GM19395 (cell line): ENCODE measurements at regions not wholly inside any gene's neighbourhood (a gene's known extent, or its start where the extent isn't known, plus 50 kb on each side); places are given as distances from the start of the nearest gene placed in this dataset.

Source experiments
- ATAC-seq: cut with Tn5 transposase; IDR thresholded peaks from one replicate; pipeline ENCODE4 v1.9.1; 2021; ENCODE audit warnings: mild to moderate bottlenecking, moderate library complexity; ENCODE audit not compliant: unreplicated experiment

DNA sequence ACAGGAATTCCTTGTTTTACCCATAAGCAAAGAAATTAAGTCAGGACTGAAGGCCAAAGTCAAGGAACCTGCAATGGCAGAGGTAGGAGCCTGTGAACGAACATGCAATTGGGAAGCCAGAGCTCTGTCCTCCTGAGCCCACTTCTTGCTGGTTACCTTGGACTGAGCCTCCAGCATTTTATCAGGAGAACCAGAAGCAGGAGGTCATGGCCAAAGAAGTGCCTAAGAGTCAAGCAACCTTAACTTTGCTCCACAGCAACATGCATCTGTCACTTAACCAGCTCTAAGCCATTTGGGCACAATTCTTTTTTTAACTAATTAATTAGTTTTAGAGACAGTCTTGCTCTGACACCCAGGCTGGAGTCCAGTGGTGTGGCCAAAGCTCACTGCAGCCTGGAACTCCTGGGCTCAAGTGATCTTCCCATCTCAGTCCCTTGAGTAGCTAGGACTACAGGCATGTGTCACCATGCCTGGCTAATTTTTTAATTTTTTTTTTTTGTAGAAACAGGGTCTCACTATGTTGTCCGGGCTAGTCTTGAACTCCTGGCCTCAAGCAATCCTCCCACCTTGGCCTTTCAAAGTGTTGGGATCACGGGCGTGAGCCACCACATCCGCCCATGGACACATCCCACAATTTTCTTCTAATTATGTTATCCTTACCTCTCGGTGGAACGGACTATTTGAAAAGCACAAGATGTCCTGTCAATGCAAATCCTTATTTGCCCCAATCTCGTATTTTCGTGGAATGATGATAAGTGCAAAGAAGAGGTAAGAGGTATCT, 334.2 kb downstream of the CD83 start:
- no peak for ATAC-seq

- ATAC-seq, result peak; percentile 83
Measured at GRCh38 chr6:14452567-14453527, 335.3 kb downstream of the CD83 start.

- ATAC-seq, result no peak
Measured at GRCh38 chr6:14453712-14454472, 336.3 kb downstream of the CD83 start.

- no peak for ATAC-seq
Measured at GRCh38 chr6:14454473-14454775, 336.9 kb downstream of the CD83 start.

DNA sequence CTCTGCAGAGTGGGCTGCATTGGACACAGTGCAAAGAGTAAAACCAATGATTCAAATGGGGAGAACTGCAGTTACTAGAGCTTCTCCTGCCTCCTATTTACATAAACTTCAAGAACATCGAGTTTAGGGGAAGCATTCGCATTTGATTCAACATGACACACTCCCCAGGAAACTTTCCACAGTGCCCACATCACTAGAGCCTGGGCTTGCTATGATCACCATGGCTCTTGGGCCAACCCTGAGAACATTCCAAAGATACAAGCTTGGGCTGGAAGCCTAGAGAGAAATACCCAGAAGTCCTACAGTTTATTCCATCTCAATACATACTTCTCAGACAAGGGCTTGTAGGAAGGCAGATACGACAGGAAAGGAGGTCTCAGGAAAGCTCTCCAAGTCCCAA, 337.9 kb downstream of the CD83 start:
- ATAC-seq, result no peak

GRCh38 chr6:14455876-14456648, 338.5 kb downstream of the CD83 start:
- no peak for ATAC-seq

DNA sequence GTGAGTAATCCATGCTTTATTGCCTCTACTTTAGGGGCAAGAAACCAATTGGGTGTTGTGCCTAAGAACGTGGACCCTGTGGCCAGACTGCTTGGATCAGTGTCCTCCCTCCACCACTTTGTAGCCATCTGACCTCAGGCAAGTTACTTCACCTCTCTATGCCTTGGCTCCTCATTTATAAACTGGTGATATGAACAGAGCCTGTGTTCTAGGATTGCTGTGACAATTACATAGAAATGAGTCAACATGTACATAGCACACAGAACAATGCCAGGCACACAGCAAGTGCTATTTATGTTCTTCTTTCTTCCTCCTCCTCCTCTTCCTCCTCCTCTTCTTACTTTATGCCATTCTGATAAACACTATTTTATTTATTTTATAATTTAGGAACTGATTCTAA, 339.4 kb downstream of the CD83 start:
- no peak for ATAC-seq

GRCh38 chr6:14458669-14459266, 341.2 kb downstream of the CD83 start:
- ATAC-seq, result no peak

DNA sequence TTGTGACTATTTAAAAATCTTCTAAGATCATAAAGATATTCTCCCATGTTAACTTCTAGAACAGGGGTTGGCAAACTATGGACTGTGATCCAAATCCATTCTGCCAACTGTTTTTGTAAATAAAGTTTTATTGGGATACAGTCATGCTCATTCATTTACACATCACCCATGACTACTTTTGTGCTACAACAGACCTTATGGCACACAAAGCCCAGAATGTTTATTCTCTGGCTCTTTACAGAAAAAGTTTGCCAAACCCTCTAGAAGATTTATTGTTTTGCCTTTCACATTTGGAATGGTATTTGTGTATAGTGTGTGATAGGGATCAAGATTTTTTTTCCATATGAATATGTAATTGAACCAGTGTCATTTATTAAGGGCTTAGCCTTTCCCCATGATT, 341.7 kb downstream of the CD83 start:
- ATAC-seq, result no peak

- no peak for ATAC-seq
Measured at GRCh38 chr6:14460556-14460955, 343.0 kb downstream of the CD83 start.

GRCh38 chr6:14462135-14462534, 344.6 kb downstream of the CD83 start:
- ATAC-seq, result no peak

- ATAC-seq, result no peak
Measured at GRCh38 chr6:14462566-14462965, 345.0 kb downstream of the CD83 start.

DNA sequence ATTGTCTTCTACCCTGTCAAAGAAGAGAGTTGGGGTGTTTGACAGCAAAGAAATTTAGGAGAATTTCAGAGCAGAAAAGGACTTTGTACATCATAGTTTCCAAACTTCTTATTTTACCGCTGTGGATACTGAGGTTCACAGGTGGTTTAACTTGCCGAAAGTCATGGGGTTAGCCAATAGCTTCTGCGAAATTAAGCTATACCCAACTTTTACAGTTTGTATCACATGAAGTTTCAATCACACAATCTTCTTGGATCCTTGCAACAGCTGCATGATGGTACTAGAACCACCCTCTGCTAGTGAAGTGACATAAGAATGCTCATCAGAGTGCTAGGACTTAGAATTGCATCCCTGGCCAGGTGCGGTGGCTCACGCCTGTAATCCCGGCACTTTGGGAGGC, 345.5 kb downstream of the CD83 start:
- no peak for ATAC-seq

GRCh38 chr6:14464055-14464454, 346.5 kb downstream of the CD83 start:
- ATAC-seq, result no peak

- ATAC-seq, result no peak
Measured at GRCh38 chr6:14464716-14465115, 347.1 kb downstream of the CD83 start.

- ATAC-seq, result no peak
Measured at GRCh38 chr6:14466278-14466677, 348.7 kb downstream of the CD83 start.

GRCh38 chr6:14467591-14467990, 350.0 kb downstream of the CD83 start:
- ATAC-seq, result no peak

DNA sequence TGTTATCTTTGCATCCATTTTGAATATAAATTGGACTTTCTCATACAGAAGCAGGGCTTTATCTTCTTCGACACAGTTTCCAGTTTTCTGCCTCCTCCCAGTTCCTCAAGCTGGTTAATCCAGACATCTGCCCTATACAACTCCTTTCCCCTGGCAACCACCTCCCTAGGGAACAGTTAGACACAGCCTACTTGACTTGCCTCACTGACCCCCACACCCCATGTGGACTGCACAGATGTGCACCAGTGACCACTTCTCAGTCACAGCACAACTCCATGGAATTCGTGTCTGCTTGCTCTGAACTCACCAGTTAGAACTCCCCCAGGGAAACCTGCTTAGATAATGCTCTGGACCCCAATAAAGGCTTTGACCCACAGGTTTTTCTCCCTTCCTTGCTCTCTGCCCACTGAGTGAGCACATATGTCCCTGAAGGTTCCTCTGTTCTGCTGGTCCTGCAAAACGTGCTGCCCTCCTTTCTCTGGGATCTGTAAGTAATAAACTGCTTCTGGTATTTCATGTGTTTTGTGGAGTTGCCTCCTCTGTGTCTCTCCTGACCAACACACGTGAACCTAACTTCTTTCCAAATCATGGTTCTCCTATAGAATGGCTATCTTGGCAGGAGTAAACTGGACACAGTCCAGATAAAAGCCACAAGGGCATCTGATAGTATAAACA, 351.2 kb downstream of the CD83 start:
- ATAC-seq, result no peak

- no peak for ATAC-seq
Measured at GRCh38 chr6:14470101-14470500, 352.5 kb downstream of the CD83 start.

DNA sequence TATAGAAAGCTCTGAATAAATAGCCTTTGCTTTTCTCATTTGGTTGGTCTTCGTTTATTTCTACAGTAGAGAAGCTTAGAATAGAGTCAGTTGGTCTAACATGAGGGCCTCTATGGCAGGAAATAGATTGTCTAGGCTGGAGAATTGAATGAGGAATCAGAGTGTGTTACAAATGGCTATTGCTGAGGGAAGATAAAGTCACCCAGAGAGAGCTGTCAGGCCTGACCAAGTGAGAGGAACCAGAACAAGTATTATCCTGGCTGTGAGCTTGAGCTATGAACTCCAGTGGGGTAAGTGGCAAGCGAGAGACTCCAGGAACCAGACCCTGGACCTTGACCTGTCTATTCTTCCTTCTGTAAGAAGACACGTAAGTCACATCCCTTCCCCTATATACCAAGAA, 353.1 kb downstream of the CD83 start:
- no peak for ATAC-seq
